ENCODE measurements at regions not wholly inside any gene's neighbourhood (a gene's known extent, or its start where the extent isn't known, plus 50 kb on each side); places are given as distances from the start of the nearest gene placed in this dataset.

DNA sequence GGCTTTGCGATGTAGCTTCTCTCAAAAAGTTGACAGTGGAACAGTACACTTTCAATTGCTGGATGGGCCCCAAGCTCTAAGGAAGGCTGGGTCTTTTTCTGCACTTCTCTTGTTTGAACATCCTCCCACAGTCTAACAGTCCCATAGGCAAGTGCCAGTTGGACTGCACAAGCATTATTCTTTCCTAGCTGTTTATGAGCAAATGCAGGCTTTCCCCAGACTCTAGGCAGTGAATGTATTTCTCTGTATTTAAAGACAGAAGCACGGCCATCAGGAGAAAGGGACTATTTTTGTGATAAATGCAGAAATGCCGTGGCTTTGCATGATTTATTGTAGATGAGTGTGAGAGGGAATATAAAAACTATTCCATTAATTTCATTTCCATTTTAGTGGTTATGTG, 539.3 kb upstream of the LMCD1 start:
- intact Hi-C loops (cut with DNase I) = no loop called here
- Histone ChIP-seq H3K4me3 (ENCODE audit: low read length in 3 of 3) (no peak overlapping the region), H3K9me3 (ENCODE audit: control insufficient read depth in 2 of 3, insufficient read depth in 1 of 3, low read length in 3 of 3) (no peaks in the 10 kb centered on the region), H3K27me3 (ENCODE audit: control insufficient read depth, insufficient read depth, low read length) (no peaks in the 10 kb centered on the region), H3K4me1 (ENCODE audit: control insufficient read depth in 2 of 3, insufficient read depth in 2 of 3, low read depth in 1 of 3, low read length in 3 of 3) (no peaks in the 10 kb centered on the region), H3K27ac (ENCODE audit: low read depth in 2 of 2, low read length in 2 of 2) (no peak overlapping the region), H3K9ac (ENCODE audit: low read length in 3 of 3) (no peak overlapping the region), H3K36me3 (ENCODE audit: control insufficient read depth in 2 of 3, insufficient read depth in 3 of 3, low read length in 3 of 3) (no peaks in the 10 kb centered on the region)
- TF ChIP-seq, protein P1, sequence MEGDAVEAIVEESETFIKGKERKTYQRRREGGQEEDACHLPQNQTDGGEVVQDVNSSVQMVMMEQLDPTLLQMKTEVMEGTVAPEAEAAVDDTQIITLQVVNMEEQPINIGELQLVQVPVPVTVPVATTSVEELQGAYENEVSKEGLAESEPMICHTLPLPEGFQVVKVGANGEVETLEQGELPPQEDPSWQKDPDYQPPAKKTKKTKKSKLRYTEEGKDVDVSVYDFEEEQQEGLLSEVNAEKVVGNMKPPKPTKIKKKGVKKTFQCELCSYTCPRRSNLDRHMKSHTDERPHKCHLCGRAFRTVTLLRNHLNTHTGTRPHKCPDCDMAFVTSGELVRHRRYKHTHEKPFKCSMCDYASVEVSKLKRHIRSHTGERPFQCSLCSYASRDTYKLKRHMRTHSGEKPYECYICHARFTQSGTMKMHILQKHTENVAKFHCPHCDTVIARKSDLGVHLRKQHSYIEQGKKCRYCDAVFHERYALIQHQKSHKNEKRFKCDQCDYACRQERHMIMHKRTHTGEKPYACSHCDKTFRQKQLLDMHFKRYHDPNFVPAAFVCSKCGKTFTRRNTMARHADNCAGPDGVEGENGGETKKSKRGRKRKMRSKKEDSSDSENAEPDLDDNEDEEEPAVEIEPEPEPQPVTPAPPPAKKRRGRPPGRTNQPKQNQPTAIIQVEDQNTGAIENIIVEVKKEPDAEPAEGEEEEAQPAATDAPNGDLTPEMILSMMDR (IDR thresholded peaks at IDR 0.05; ENCODE audit: borderline replicate concordance, extremely low read depth, insufficient read depth) = no peak
- no peak for DNase-seq
- no peak for FAIRE-seq

DNA sequence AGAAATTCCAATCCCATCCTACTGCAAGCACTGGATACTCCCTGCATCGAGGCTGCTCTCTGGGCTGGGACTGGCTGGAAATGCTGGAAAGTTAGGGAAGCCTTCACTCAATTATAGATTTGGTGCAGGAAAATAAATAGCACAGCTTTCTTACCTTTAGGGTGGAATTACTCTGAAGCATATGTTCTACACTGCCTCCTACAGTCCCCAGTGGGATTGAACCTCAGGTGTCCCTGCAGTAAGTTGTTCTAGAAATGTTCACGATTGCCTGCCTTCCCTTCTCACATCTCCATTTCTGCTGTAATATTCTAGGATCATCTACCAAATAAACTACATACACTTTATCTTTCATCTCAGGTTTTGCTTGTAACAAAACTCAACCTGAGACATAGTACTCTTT, 536.7 kb upstream of the LMCD1 start:
- TF ChIP-seq, protein P1 (IDR thresholded peaks at IDR 0.05; ENCODE audit: borderline replicate concordance, extremely low read depth, insufficient read depth) = no peak
- DNase-seq (no peak), FAIRE-seq (no peak)
- intact Hi-C loops (cut with DNase I) = no loop called here
- Histone ChIP-seq H3K27ac (ENCODE audit: low read depth in 2 of 2, low read length in 2 of 2) (no peak overlapping the region), H3K36me3 (ENCODE audit: control insufficient read depth in 2 of 3, insufficient read depth in 3 of 3, low read length in 3 of 3) (no peaks in the 10 kb centered on the region), H3K9ac (ENCODE audit: low read length in 3 of 3) (no peak overlapping the region), H3K9me3 (ENCODE audit: control insufficient read depth in 2 of 3, insufficient read depth in 1 of 3, low read length in 3 of 3) (no peaks in the 10 kb centered on the region), H3K4me3 (ENCODE audit: low read length in 3 of 3) (no peak overlapping the region), H3K4me1 (ENCODE audit: control insufficient read depth in 2 of 3, insufficient read depth in 2 of 3, low read depth in 1 of 3, low read length in 3 of 3) (no peaks in the 10 kb centered on the region), H3K27me3 (ENCODE audit: control insufficient read depth, insufficient read depth, low read length) (no peaks in the 10 kb centered on the region)

DNA sequence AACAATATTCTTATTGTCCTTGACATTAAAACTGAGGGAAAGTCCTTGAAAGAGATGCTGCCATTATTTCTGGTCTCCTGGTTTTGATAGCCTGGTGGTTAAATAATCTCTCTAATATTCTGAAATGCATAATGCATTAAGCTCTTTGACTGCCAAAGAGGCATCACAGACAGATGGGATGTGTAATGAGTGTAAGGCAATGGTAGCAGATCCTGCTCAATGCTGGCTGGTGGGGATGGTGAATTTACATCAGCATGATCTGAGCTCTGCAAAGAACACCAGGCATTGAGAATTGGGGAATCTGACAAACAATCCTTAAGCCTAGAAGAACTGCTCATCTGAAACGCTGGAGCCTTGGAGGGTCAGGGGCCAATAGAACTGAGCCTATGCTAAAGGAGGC, 528.6 kb upstream of the LMCD1 start:
- no peak overlapping the region for H3K9ac ChIP-seq (ENCODE audit: low read length in 3 of 3)
- no peaks in the 10 kb centered on the region for H3K9me3 ChIP-seq (ENCODE audit: control insufficient read depth in 2 of 3, insufficient read depth in 1 of 3, low read length in 3 of 3)
- intact Hi-C loops (cut with DNase I) = no loop called here
- FAIRE-seq (no peak), DNase-seq (no peak)
- H3K27ac ChIP-seq (ENCODE audit: low read depth in 2 of 2, low read length in 2 of 2) = no peak overlapping the region
- no peaks in the 10 kb centered on the region for H3K36me3 ChIP-seq (ENCODE audit: control insufficient read depth in 2 of 3, insufficient read depth in 3 of 3, low read length in 3 of 3)
- H3K4me1 ChIP-seq (ENCODE audit: control insufficient read depth in 2 of 3, insufficient read depth in 2 of 3, low read depth in 1 of 3, low read length in 3 of 3) = peaks cover 0 to 3% (median 0%) of the 10 kb centered on the region in 3 donors
- TF ChIP-seq, protein P1 (IDR thresholded peaks at IDR 0.05; ENCODE audit: borderline replicate concordance, extremely low read depth, insufficient read depth) = no peak
- H3K27me3 ChIP-seq (ENCODE audit: control insufficient read depth, insufficient read depth, low read length) = no peaks in the 10 kb centered on the region
- no peak overlapping the region for H3K4me3 ChIP-seq (ENCODE audit: low read length in 3 of 3)

Measured in kidney (tissue), 13 donors.